ENCODE measurements at regions not wholly inside any gene's neighbourhood (a gene's known extent, or its start where the extent isn't known, plus 50 kb on each side); places are given as distances from the start of the nearest gene placed in this dataset.

DNA sequence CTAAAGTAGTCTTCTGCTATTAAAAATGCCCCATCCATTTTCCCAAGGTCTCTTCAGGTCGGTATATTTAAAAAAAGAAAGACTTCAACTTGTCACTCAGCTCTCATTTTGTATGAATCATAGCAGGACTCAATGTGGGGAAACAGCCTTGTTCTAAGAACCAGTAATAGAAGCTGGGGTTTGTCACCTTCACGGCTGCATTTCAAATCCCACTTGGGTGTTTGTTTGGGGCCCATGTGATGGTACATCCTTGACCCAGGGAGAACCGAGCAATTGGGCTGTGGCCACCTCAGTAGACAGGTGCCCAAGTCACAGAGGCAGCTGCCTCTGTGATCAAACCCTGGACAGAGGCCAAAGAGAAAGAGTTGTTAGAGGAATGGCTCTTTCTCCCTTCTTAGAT is 70.3 kb upstream of the ARL8B start:
- TF ChIP-seq CHD1 (IDR thresholded peaks at IDR 0.05; ENCODE audit: low read depth, low read length) (no peak), MAZ (IDR thresholded peaks at IDR 0.05; ENCODE audit: borderline replicate concordance, low read depth, low read length) (no peak), MXI1 (IDR thresholded peaks at IDR 0.05; ENCODE audit: borderline replicate concordance, low read depth, low read length) (no peak), RAD21 (IDR thresholded peaks at IDR 0.05; ENCODE audit: low read length) (no peak), FOS (IDR thresholded peaks at IDR 0.05; ENCODE audit: low read depth, low read length) (no peak)
- no peak overlapping the region for H3K4me2 ChIP-seq (ENCODE audit: low read depth, low read length)
- no TSS peak for BruUV-seq (replicated peaks)
- no peaks in the 10 kb centered on the region for H4K20me1 ChIP-seq (ENCODE audit: insufficient read depth, low read length)
- H4K8ac ChIP-seq (ENCODE audit: low read depth in 2 of 2, low read length in 2 of 2), result no peak overlapping the region
- no peak overlapping the region for H2BK20ac ChIP-seq (ENCODE audit: low read depth, low read length)
- no peak overlapping the region for H3K27ac ChIP-seq (ENCODE audit: insufficient read depth, low read length)
- H3K4me3 ChIP-seq (ENCODE audit: insufficient read depth, low read depth, low read length), result no peak overlapping the region
- no peaks in the 10 kb centered on the region for H3K9me1 ChIP-seq (ENCODE audit: insufficient read depth, low read length)
- H4K91ac ChIP-seq (ENCODE audit: insufficient read depth, low read depth, low read length), result no peak overlapping the region
- no peak overlapping the region for H3K4ac ChIP-seq (ENCODE audit: low read depth, low read length)
- no peak overlapping the region for H2BK120ac ChIP-seq (ENCODE audit: low read depth, low read length)
- no peaks in the 10 kb centered on the region for H3K27me3 ChIP-seq (ENCODE audit: control insufficient read depth, insufficient read depth, low read length)
- no peaks in the 10 kb centered on the region for H3K36me3 ChIP-seq (ENCODE audit: control insufficient read depth, insufficient read depth, low read length)
- intact Hi-C loops (cut with micrococcal nuclease), result loop anchor here (10.0 kb wide), 1 partner anchor 697 kb away; no protein-coding TSS in a partner anchor
- no peak overlapping the region for H3K18ac ChIP-seq (ENCODE audit: low read depth, low read length)
- no peak overlapping the region for H3K14ac ChIP-seq (replicated peaks; ENCODE audit: low read depth, low read length)
- peak overlapping the region; percentile 59 for H2AFZ ChIP-seq (replicated peaks; ENCODE audit: low read length, poor library complexity)
- H2BK15ac ChIP-seq (ENCODE audit: low read depth, low read length), result no peak overlapping the region
- H2AK9ac ChIP-seq (replicated peaks; ENCODE audit: low read depth, low read length, poor library complexity), result no peak overlapping the region
- CTCF ChIA-PET, result interaction anchor here (1.3 to 1.6 kb wide), 3 partner anchors 12 to 340 kb away, joined by 3 to 8 read pairs (median 3); no protein-coding TSS in a partner anchor
- dilution Hi-C loops (cut with HindIII; ENCODE audit: low sequenced_read_pairs, unreplicated experiment), result no loop called here
- no CpG with 5 or more reads among the region's 3 CpGs for WGBS, 2 experiments (ENCODE audit: extremely low coverage in 2 of 2, insufficient read length in 1 of 2)
- in situ Hi-C loops (cut with MboI; ENCODE audit: low sequenced_read_pairs), result loop anchor here (5.0 to 25.0 kb wide), 2 partner anchors 334 to 739 kb away; partner anchors contain the start of gene SETMAR
- H2BK5ac ChIP-seq (ENCODE audit: low read depth, low read length, poor library complexity, severe bottlenecking), result no peak overlapping the region
- no peak overlapping the region for H3K56ac ChIP-seq (ENCODE audit: extremely low read depth, insufficient read depth, low read length)
- no peaks in the 10 kb centered on the region for H3K9me3 ChIP-seq (ENCODE audit: control insufficient read depth, insufficient read depth, low read length)
- ATAC-seq (ENCODE audit: low read depth) (no peak), DNase-seq (no peak)
- H4K5ac ChIP-seq (ENCODE audit: low read depth, low read length), result no peak overlapping the region
- no peak overlapping the region for H3K23ac ChIP-seq (ENCODE audit: low read depth, low read length)
- H3K4me1 ChIP-seq (ENCODE audit: control insufficient read depth, insufficient read depth, low read length), result peaks cover 8% of the 10 kb centered on the region
- H3K79me1 ChIP-seq (ENCODE audit: low read depth in 1 of 2, low read length in 2 of 2), result no peaks in the 10 kb centered on the region
- POLR2A ChIA-PET (ENCODE audit: unreplicated experiment), result no interaction called here
- no peak overlapping the region for H3K9ac ChIP-seq (ENCODE audit: low read depth, low read length)
- no peak overlapping the region for H2AK5ac ChIP-seq (ENCODE audit: low read depth, low read length)
